ENCODE measurements at regions not wholly inside any gene's neighbourhood (a gene's known extent, or its start where the extent isn't known, plus 50 kb on each side); places are given as distances from the start of the nearest gene placed in this dataset.
"Not testable (repeated sequence)": the region's sequence is repeated elsewhere in the genome, so short reads cannot be mapped to it uniquely, and the experiment has no call there.

GRCh38 chr16:29112755-29113347 lies 128.0 kb downstream of the LAT start:
- no peaks in the 10 kb centered on the region for H3K27me3 ChIP-seq
- no peak overlapping the region for H3K4me3 ChIP-seq
- no peak overlapping the region for H3K27ac ChIP-seq
- H3K4me1 ChIP-seq, result no peaks in the 10 kb centered on the region
- no peaks in the 10 kb centered on the region for H3K9me3 ChIP-seq
- intact Hi-C loops (cut with DNase I), result no loop called here
- TF ChIP-seq, protein P1, sequence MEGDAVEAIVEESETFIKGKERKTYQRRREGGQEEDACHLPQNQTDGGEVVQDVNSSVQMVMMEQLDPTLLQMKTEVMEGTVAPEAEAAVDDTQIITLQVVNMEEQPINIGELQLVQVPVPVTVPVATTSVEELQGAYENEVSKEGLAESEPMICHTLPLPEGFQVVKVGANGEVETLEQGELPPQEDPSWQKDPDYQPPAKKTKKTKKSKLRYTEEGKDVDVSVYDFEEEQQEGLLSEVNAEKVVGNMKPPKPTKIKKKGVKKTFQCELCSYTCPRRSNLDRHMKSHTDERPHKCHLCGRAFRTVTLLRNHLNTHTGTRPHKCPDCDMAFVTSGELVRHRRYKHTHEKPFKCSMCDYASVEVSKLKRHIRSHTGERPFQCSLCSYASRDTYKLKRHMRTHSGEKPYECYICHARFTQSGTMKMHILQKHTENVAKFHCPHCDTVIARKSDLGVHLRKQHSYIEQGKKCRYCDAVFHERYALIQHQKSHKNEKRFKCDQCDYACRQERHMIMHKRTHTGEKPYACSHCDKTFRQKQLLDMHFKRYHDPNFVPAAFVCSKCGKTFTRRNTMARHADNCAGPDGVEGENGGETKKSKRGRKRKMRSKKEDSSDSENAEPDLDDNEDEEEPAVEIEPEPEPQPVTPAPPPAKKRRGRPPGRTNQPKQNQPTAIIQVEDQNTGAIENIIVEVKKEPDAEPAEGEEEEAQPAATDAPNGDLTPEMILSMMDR (IDR thresholded peaks at IDR 0.05), result no peak
- H3K36me3 ChIP-seq, result no peaks in the 10 kb centered on the region
- no peak overlapping the region for H3K9ac ChIP-seq (ENCODE audit: low read depth in 2 of 2, low read length in 2 of 2)
- no peak for DNase-seq

DNA sequence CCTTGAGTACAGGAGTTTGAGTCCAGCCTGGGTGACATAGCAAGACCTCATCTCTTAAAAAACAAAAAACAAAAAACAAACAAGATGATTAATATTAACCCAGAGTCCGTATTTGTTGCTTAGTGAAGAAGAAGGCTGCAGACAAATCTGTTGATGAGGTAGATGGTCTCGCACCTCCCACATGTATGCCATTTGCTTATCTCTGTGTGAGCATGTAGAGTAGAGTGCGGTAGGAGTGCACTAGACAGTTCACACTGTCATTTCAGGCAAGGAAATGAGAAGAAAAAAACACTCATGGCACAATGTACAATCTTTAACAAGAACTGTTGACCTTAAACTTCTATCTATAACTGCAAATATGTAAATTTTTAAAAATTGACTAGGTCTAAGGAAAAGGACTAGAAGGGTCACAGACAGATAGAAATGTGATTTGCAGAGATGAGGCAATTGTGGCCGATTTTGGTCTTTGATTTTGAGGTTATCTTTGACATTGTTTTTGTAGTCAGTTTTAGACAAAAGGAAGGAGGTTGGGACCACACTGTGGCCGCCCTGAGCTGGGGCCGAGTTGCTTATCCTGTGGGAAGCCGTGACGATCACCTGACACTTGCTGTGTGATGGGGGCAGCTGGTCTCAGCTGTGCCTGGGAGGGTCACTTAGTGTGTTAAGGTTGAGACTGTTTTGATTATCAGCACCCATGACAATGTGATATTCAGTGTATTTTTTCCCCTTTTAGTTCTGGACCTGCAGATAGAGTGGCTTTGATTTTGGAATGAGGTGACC lies 127.2 kb downstream of the LAT start:
- H3K4me1 ChIP-seq; H3K27me3 ChIP-seq; H3K9me3 ChIP-seq; H3K9ac ChIP-seq (ENCODE audit: low read depth in 2 of 2, low read length in 2 of 2); DNase-seq; H3K27ac ChIP-seq; H3K4me3 ChIP-seq; H3K36me3 ChIP-seq; intact Hi-C loops (cut with DNase I): not testable (repeated sequence)

DNA sequence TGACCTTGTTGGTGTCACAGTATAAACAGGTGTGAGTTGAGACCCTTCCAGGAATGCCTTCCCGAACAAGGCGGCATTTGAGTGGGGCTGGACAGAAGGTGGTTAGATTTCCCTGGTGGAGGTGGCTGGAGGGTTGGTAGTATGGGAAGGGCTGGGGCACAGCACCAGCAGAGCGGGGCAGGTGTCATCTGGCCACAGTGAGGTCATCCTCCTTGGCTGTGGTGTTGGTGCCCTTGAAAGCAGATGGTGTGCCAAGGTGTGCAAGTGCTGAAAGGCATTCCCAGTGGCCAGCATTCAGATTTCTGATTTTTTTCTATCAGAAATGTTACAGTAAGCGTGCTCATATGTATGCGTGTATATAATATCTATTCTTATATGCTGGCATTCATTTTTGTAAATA lies 126.6 kb downstream of the LAT start:
- Histone ChIP-seq H3K27me3 (no peaks in the 10 kb centered on the region), H3K4me3 (no peak overlapping the region), H3K36me3 (no peaks in the 10 kb centered on the region), H3K27ac (no peak overlapping the region), H3K9me3 (no peaks in the 10 kb centered on the region), H3K4me1 (no peaks in the 10 kb centered on the region), H3K9ac (ENCODE audit: low read depth in 2 of 2, low read length in 2 of 2) (no peak overlapping the region)
- intact Hi-C loops (cut with DNase I), result no loop called here
- TF ChIP-seq, protein P1 (IDR thresholded peaks at IDR 0.05), result no peak
- no peak for DNase-seq

- intact Hi-C loops (cut with DNase I); H3K27ac ChIP-seq; H3K4me3 ChIP-seq: not testable (repeated sequence)
Observed at GRCh38 chr16:29108625-29109169, 123.8 kb downstream of the LAT start.

GRCh38 chr16:29107299-29107698 lies 122.4 kb downstream of the LAT start:
- H3K9me3 ChIP-seq, result no peaks in the 10 kb centered on the region
- intact Hi-C loops (cut with DNase I), result no loop called here
- TF ChIP-seq, protein P1 (IDR thresholded peaks at IDR 0.05), result no peak
- H3K9ac ChIP-seq (ENCODE audit: low read depth in 2 of 2, low read length in 2 of 2), result peak overlapping the region in 1 of 2 donors; percentile 40
- H3K4me1 ChIP-seq, result no peaks in the 10 kb centered on the region
- no peak overlapping the region for H3K4me3 ChIP-seq
- no peaks in the 10 kb centered on the region for H3K27me3 ChIP-seq
- H3K36me3 ChIP-seq, result no peaks in the 10 kb centered on the region
- DNase-seq, result peak; percentile 79
- no peak overlapping the region for H3K27ac ChIP-seq

More at GRCh38 chr16:29108625-29109169, 123.8 kb downstream of the LAT start:
- not testable (repeated sequence) for H3K9me3 ChIP-seq; H3K4me1 ChIP-seq; H3K27me3 ChIP-seq; H3K36me3 ChIP-seq; DNase-seq; H3K9ac ChIP-seq (ENCODE audit: low read depth in 2 of 2, low read length in 2 of 2)

DNA sequence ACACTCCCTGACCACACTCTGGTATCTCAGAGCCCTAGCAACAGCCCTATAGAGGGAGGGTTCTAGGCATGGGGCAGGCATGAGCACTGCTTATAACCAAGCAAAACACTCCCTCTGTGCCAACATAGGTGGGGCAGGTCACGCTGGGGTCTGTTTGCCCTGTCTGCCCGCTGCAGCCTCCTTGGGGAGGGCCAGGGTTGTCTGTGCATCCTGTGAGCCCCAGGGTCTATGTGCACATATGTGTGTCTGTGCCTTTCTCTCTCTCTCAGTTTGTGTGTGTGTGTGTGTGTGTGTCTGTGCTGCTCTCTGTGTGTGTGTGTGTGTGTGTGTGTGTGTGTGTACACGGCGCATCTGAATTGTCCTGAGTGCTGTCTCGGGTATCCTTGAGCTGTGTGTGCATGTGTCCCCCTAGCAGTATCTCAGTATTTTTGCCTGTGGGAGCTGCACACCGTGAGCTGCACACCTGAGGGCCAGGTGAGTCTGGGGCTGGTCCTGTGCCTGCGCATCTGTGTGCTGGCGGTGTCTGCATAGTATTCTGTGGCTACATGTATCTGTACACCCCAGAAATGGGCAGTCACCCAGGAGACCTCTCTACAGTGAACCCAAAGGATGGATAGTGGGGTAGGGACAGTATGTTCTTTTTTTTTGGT lies 121.5 kb downstream of the LAT start:
- H3K9me3 ChIP-seq; H3K4me3 ChIP-seq; H3K27me3 ChIP-seq; H3K36me3 ChIP-seq; H3K4me1 ChIP-seq; intact Hi-C loops (cut with DNase I); H3K27ac ChIP-seq: not testable (repeated sequence)
- peak overlapping the region in 1 of 2 donors; percentile 40 for H3K9ac ChIP-seq (ENCODE audit: low read depth in 2 of 2, low read length in 2 of 2)
- DNase-seq, result peak; percentile 60

DNA sequence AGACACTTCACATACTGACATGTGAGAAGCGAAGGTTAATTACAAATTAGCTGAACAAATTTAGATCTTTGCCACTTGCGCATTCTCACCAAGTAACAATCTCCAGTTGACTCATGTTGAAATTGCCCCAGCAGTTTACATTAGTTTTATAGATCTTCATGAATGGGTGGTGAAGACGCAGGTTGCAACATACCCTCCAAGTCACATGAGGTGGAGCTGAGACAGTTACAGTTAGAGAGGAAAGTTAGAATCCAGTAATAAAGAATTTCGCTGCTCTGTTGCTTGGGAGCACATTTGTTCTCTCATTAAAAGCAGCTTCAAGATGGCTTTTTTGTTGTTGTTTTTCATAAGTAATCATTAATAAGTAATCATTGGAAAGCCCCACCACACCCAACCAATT lies 119.7 kb downstream of the LAT start:
- H3K27ac ChIP-seq; H3K36me3 ChIP-seq; H3K27me3 ChIP-seq; intact Hi-C loops (cut with DNase I); H3K9ac ChIP-seq (ENCODE audit: low read depth in 2 of 2, low read length in 2 of 2); H3K9me3 ChIP-seq; H3K4me3 ChIP-seq; H3K4me1 ChIP-seq: not testable (repeated sequence)
- peak; percentile 70 for DNase-seq

DNA sequence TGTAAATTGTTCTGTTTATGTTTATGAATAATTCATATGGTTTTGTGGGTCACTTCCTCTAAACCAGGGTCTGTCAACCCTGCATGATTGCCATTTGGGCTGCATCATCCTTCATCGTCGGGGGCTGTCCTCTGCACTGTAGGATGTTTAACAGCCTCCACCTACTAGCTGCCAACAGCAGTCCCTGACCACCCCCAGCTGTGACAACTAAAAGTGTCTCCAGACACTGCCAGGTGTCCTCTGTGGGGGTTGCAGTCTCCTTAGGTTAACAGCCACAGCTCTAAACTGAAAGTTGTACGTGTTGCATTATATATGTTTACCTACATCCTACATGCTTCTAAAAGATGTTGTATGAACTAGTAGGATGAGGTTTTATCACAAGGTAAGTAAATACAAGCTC lies 113.1 kb downstream of the LAT start:
- H3K9me3 ChIP-seq; intact Hi-C loops (cut with DNase I); H3K36me3 ChIP-seq; H3K27ac ChIP-seq; H3K4me3 ChIP-seq; H3K4me1 ChIP-seq; DNase-seq; H3K9ac ChIP-seq (ENCODE audit: low read depth in 2 of 2, low read length in 2 of 2); H3K27me3 ChIP-seq: not testable (repeated sequence)

DNA sequence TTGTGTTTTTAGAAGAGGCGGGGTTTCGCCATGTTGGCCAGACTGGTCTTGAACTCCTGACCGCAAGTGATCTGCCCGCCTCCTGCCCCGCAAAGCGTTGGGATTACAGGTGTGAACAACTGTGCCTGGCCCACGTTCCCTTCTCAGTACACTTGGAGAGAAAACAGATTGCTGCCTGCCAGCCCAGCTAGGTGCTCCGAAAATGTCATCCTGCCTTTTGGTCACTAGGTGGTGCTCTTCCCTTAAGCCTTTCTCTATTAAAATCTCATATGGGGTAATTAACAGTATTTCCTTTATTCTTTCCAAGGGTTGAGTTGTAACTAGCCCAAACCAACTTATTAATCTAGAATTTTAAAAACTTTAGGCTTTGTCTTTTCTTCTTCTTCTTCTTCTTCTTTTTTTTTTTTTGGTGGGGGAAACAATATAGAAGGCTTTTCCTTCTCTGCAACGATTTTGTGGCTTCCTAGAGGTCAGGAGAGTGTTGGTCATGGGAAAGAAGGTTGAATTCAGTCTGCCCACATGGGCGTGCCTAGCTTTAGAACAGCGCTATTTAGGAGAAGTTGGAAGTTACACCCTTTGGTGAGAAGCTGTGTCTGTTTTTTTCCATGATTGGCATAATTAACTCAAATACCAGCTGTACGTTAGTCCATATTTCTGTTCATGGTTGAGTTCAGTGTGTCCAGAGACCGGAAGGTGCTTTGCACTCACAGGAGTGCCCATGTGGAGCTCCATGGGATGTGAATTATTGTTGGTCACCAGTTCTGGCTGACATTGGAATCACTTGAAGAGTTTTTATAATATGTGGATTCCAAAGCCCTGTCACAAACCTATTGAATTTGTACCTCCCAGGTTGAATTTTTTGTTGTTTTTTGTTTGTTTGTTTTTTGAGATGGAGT lies 110.1 kb downstream of the LAT start:
- DNase-seq; H3K4me1 ChIP-seq; H3K27ac ChIP-seq; H3K9me3 ChIP-seq; intact Hi-C loops (cut with DNase I); H3K4me3 ChIP-seq; H3K9ac ChIP-seq (ENCODE audit: low read depth in 2 of 2, low read length in 2 of 2); H3K36me3 ChIP-seq; H3K27me3 ChIP-seq: not testable (repeated sequence)

Data from colonic mucosa (tissue), 4 donors.